22Rv1 (cell line): ENCODE measurements at regions not wholly inside any gene's neighbourhood (a gene's known extent, or its start where the extent isn't known, plus 50 kb on each side); places are given as distances from the start of the nearest gene placed in this dataset.
"Not testable (repeated sequence)": the region's sequence is repeated elsewhere in the genome, so short reads cannot be mapped to it uniquely, and the experiment has no call there.

Source experiments
- H3K27ac ChIP-seq: fragments of 450-650 bp; 2 replicates; pipeline ENCODE4 v1.5.1; 2017
- CTCF ChIP-seq: fragments of 450-650 bp; IDR thresholded peaks from 2 replicates; pipeline ENCODE4 v1.5.1; 2017; ENCODE audit warnings: mild to moderate bottlenecking
- ZFX ChIP-seq: fragments of 450-650 bp; IDR thresholded peaks from 2 replicates; pipeline ENCODE4 v1.6.1; 2017; ENCODE audit warnings: antibody characterized with exemption, borderline replicate concordance

- H3K27ac ChIP-seq: no peak overlapping the region
- TF ChIP-seq CTCF (no peak), ZFX (no peak)
These were observed 306.1 kb upstream of the ADARB2 start for GRCh38 chr10:2043379-2043778.

- TF ChIP-seq CTCF (no peak), ZFX (no peak)
- H3K27ac ChIP-seq: no peak overlapping the region
These were observed 300.7 kb upstream of the ADARB2 start for GRCh38 chr10:2038036-2038435.

DNA sequence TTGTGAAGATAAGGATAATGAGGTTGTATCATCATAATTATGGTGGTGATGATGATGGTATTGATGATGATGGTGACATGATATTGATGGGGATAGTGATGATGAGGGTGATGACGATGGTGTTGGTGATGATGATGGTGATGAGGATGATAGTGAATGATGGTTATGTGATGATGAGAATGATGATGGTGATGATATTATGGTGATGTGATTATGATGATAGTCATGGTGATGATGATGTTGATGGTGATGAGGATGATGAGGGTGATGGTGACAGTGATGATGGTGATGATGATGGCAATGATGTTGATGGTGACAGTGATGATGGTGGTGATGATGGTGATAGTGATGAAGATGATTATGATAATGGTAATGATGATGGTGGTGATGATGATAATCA lies 299.9 kb upstream of the ADARB2 start:
- H3K27ac ChIP-seq: no peak overlapping the region
- TF ChIP-seq CTCF (no peak), ZFX (no peak)

DNA sequence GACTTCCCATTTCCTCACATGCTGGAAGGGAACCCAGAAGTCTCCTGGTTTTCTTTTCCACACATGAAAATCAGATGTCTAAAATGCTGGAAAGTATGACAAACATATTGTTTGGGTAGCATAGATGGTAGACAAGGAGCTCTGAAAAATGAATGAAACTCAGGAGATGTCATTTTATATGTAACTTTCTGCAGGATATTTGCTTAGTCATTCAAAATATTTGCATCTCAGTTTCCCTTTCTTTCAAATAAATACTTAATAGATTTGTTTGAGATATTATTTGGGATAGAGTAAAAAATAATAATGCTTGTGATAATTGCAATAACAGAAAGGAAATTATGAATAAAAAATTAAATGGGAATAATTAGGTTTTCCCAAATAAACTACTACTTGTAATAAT lies 298.9 kb upstream of the ADARB2 start:
- H3K27ac ChIP-seq: no peak overlapping the region
- no peak for TF ChIP-seq CTCF
- no peak for TF ChIP-seq ZFX

GRCh38 chr10:2030046-2030445 lies 292.7 kb upstream of the ADARB2 start:
- no peak overlapping the region for H3K27ac ChIP-seq
- TF ChIP-seq CTCF (no peak), ZFX (no peak)

GRCh38 chr10:2026936-2027335 lies 289.6 kb upstream of the ADARB2 start:
- TF ChIP-seq CTCF: no peak
- TF ChIP-seq ZFX: no peak
- H3K27ac ChIP-seq: no peak overlapping the region

- not testable (repeated sequence) for H3K27ac ChIP-seq
These were observed 287.4 kb upstream of the ADARB2 start for GRCh38 chr10:2024750-2025149.

GRCh38 chr10:2023687-2024086 lies 286.4 kb upstream of the ADARB2 start:
- TF ChIP-seq CTCF: no peak
- no peak for TF ChIP-seq ZFX
- no peak overlapping the region for H3K27ac ChIP-seq
